ENCODE measurements at regions not wholly inside any gene's neighbourhood (a gene's known extent, or its start where the extent isn't known, plus 50 kb on each side); places are given as distances from the start of the nearest gene placed in this dataset.

DNA sequence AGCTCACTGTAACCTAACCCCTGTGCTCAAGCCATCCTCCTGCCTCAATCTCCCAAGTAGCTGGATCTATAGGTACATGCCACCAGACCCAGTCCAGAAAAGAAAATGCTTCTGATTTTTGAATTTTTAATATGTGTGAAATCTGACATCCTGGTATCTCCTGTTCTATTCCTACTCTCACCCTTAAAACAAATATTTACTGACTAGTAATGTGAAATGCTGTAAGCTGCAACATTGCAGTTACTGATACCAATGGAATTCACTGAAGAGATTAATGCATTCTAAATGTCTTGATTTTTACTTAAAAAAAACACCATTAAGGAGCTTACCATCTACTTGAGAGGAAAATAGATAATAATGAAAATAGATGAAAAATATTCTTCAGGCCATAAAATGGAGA lies 162.7 kb upstream of the TSLP start:
- TF ChIP-seq, protein P1, sequence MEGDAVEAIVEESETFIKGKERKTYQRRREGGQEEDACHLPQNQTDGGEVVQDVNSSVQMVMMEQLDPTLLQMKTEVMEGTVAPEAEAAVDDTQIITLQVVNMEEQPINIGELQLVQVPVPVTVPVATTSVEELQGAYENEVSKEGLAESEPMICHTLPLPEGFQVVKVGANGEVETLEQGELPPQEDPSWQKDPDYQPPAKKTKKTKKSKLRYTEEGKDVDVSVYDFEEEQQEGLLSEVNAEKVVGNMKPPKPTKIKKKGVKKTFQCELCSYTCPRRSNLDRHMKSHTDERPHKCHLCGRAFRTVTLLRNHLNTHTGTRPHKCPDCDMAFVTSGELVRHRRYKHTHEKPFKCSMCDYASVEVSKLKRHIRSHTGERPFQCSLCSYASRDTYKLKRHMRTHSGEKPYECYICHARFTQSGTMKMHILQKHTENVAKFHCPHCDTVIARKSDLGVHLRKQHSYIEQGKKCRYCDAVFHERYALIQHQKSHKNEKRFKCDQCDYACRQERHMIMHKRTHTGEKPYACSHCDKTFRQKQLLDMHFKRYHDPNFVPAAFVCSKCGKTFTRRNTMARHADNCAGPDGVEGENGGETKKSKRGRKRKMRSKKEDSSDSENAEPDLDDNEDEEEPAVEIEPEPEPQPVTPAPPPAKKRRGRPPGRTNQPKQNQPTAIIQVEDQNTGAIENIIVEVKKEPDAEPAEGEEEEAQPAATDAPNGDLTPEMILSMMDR (IDR thresholded peaks at IDR 0.05) = no peak
- TF ChIP-seq POLR2A (IDR thresholded peaks at IDR 0.05) = no peak
- Histone ChIP-seq H3K27me3 (no peaks in the 10 kb centered on the region), H3K9me3 (no peaks in the 10 kb centered on the region), H3K36me3 (replicated peaks in 1 of 2; ENCODE audit: insufficient read depth in 1 of 2, low read depth in 2 of 2) (no peaks in the 10 kb centered on the region), H3K27ac (no peak overlapping the region), H3K4me1 (no peaks in the 10 kb centered on the region), H3K4me3 (no peak overlapping the region)
- ATAC-seq = no peak
- intact Hi-C loops (cut with DNase I) = no loop called here
- no peak for DNase-seq

DNA sequence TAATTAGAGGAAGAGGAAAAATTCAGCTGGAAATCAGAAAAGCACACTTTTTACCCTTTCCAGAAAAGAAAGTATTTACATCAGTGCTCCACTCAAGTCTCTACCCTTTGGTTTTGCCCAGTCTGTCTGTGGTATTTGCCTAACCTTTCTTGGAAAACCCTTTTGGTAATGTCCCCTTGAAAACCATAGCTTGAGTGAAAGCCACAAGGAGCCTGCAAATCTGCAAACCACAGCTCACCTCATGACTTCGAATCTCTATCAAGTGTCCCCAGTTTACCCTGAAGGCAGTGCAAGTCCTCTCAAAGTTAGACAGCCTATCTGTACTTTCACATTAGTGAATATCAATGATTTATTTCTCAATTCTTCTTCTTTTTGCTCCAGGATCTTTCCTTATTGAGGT lies 162.1 kb upstream of the TSLP start:
- intact Hi-C loops (cut with DNase I) = no loop called here
- no peak overlapping the region for H3K27ac ChIP-seq
- no peaks in the 10 kb centered on the region for H3K27me3 ChIP-seq
- ATAC-seq (no peak), DNase-seq (no peak)
- H3K9me3 ChIP-seq = no peaks in the 10 kb centered on the region
- no peak overlapping the region for H3K4me3 ChIP-seq
- 50 to 55% methylated on average over 1 of the region's 1 CpG for WGBS, 2 donors
- H3K4me1 ChIP-seq = no peaks in the 10 kb centered on the region
- H3K36me3 ChIP-seq (replicated peaks in 1 of 2; ENCODE audit: insufficient read depth in 1 of 2, low read depth in 2 of 2) = no peaks in the 10 kb centered on the region
- TF ChIP-seq, protein P1 (IDR thresholded peaks at IDR 0.05) = no peak
- TF ChIP-seq POLR2A (IDR thresholded peaks at IDR 0.05) = no peak

DNA sequence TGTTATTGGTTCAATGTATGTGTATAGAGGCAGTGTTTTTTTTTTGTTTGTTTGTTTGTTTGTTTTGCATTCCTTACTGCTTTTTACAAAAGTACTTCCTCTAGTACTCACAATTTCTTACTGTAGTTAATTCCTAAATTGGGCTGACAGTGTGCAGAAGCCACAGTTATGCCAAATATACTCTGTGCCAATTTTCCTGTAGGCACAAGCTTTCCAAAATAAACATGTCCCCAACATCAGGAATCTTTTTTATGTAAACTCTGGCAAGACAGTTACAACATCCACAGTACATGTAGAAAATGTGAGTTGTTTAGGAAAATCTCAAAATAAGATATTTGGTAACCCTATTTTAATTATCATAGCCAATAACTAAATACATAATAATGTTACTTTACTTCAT lies 161.6 kb upstream of the TSLP start:
- ATAC-seq = no peak
- no peak overlapping the region for H3K4me3 ChIP-seq
- no peaks in the 10 kb centered on the region for H3K4me1 ChIP-seq
- TF ChIP-seq, protein P1 (IDR thresholded peaks at IDR 0.05) = no peak
- no peak for TF ChIP-seq POLR2A (IDR thresholded peaks at IDR 0.05)
- DNase-seq = no peak
- no peaks in the 10 kb centered on the region for H3K36me3 ChIP-seq (replicated peaks in 1 of 2; ENCODE audit: insufficient read depth in 1 of 2, low read depth in 2 of 2)
- no peaks in the 10 kb centered on the region for H3K9me3 ChIP-seq
- intact Hi-C loops (cut with DNase I) = no loop called here
- H3K27me3 ChIP-seq = no peaks in the 10 kb centered on the region
- no peak overlapping the region for H3K27ac ChIP-seq

DNA sequence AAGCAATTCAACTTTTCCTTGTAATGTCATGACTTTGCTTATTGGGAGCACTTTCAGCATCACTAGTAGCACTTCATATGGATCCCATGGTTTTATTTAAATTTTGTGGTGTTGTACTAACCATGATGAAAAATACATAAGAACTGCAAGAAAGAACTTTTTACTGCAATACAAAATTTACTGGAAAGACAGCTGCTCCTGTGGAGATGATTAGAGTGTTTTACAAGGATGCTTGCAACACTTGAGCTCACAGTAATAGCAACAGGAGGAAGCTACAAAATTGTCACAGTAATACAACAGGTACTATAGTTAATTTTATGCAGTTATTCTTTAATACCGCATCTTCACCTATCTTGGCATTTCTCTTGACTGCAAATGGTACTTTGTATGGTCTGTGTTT lies 158.3 kb upstream of the TSLP start:
- Histone ChIP-seq H3K27ac (no peak overlapping the region), H3K4me1 (no peaks in the 10 kb centered on the region), H3K36me3 (replicated peaks in 1 of 2; ENCODE audit: insufficient read depth in 1 of 2, low read depth in 2 of 2) (no peaks in the 10 kb centered on the region), H3K9me3 (no peaks in the 10 kb centered on the region), H3K27me3 (no peaks in the 10 kb centered on the region), H3K4me3 (no peak overlapping the region)
- DNase-seq (no peak), ATAC-seq (no peak)
- WGBS, 2 donors = 90 to 100% methylated on average over 1 of the region's 1 CpG
- no peak for TF ChIP-seq POLR2A (IDR thresholded peaks at IDR 0.05)
- TF ChIP-seq, protein P1 (IDR thresholded peaks at IDR 0.05) = no peak
- intact Hi-C loops (cut with DNase I) = no loop called here

DNA sequence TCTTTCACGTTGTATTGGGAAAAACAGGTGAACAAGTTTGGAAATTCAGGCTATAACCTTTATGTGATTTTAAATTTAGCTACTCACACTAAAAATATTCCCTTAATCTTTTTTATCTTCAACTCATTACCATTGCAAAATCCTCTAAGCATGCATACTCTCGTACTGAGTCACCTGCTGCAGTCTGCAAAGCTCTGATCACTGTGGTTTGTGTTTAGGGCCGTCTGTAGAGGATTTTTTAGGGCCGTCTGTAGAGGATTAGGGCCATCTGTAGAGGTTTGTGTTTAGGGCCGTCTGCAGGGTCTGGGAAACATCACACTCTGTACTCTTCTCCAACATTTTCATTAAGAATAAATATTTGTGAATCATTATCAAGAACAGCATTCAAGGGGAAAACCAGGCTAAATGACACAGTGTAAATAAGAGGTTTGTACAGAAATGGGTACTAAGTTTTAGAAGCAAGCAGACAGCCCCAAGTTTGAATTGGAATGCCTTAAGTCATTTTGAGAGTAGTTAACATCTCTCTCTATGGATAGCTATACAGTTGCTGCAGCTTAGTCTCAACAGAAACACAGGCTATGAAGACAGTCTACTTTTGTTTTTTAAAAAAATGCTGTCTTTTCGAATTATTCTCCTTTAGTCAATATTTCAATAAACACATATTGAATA lies 155.0 kb upstream of the TSLP start:
- Histone ChIP-seq H3K36me3 (replicated peaks in 1 of 2; ENCODE audit: insufficient read depth in 1 of 2, low read depth in 2 of 2) (no peaks in the 10 kb centered on the region), H3K4me3 (no peak overlapping the region), H3K27me3 (no peaks in the 10 kb centered on the region), H3K27ac (no peak overlapping the region), H3K4me1 (no peaks in the 10 kb centered on the region), H3K9me3 (no peaks in the 10 kb centered on the region)
- intact Hi-C loops (cut with DNase I) = no loop called here
- peak in 1 of 4 donors; percentile 23 for DNase-seq
- TF ChIP-seq, protein P1 (IDR thresholded peaks at IDR 0.05) = no peak
- TF ChIP-seq POLR2A (IDR thresholded peaks at IDR 0.05) = no peak
- ATAC-seq = peak; percentile 58
- WGBS, 2 donors = 16 to 23% methylated on average over 6 of the region's 6 CpGs
